ENCODE measurements at regions not wholly inside any gene's neighbourhood (a gene's known extent, or its start where the extent isn't known, plus 50 kb on each side); places are given as distances from the start of the nearest gene placed in this dataset.
"Not testable (repeated sequence)": the region's sequence is repeated elsewhere in the genome, so short reads cannot be mapped to it uniquely, and the experiment has no call there.

DNA sequence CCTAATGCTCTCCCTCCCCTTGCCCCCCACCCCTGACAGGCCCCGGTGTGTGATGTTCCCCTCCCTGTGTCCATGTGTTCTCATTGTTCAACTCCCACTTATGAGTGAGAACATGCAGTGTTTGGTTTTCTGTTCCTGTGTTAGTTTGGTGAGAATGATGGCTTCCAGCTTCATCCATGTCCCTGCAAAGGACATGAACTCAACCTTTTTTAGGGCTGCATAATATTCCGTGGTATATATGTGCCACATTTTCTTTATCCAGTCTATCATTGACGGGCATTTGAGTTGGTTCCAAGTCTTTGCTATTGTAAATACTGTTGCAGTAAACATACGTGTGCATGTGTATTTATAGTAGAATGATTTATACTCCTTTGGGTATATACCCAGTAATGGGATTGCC is 69.5 kb downstream of the HINT1 start:
- H3K4me2 ChIP-seq (ENCODE audit: low read length); RAD21 ChIA-PET (ENCODE audit: low non-redundant PET in 1 of 2, low total read pairs in 2 of 2, uncharacterized antibody in 2 of 2, unreplicated experiment in 2 of 2); H3K79me2 ChIP-seq (ENCODE audit: insufficient read depth, low read length); ATAC-seq; H3K4me3 ChIP-seq (replicated peaks in 1 of 2; ENCODE audit: low read depth in 1 of 2, low read length in 2 of 2); H3K9me2 ChIP-seq (ENCODE audit: insufficient read depth); H3K9ac ChIP-seq (ENCODE audit: low read length); H3K27ac ChIP-seq (ENCODE audit: low read depth, low read length); CTCF ChIA-PET; H3K36me3 ChIP-seq (ENCODE audit: control insufficient read depth in 1 of 2, insufficient read depth in 2 of 2, low read length in 2 of 2); DNase-seq (ENCODE audit: low read depth, low spot score); H3K27me3 ChIP-seq (ENCODE audit: insufficient read depth, low read length); intact Hi-C loops (cut with micrococcal nuclease); POLR2A ChIA-PET; BruUV-seq (replicated peaks); H3K9me3 ChIP-seq (ENCODE audit: control insufficient read depth in 1 of 2, insufficient read depth in 1 of 2, low read depth in 1 of 2, low read length in 2 of 2); H4K20me1 ChIP-seq (ENCODE audit: insufficient read depth); H2AFZ ChIP-seq (ENCODE audit: low read depth, low read length, poor library complexity, severe bottlenecking); H3K4me1 ChIP-seq (ENCODE audit: control insufficient read depth in 1 of 2, insufficient read depth in 2 of 2, low read length in 2 of 2): not testable (repeated sequence)

DNA sequence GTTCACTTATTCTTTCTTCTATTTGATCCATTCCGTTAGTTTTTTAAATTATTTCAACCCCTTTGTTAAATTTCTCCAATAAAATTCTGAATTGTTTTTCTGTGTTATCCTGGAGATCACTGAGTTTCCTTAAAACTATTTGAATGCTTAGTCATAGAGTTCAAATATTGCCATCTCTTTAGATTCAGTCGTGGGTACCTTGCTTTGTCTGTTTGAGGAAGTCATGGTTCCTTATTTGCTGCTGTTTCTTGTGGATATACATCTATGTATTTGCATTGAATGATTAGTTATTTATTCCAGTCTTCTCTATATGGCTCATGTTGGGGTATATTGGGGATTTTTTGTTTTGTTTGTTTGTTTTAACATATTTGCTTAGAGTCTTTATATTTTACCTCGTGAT is 80.6 kb downstream of the HINT1 start:
- H3K4me2 ChIP-seq (ENCODE audit: low read length) = no peak overlapping the region
- no peaks in the 10 kb centered on the region for H3K9me3 ChIP-seq (ENCODE audit: control insufficient read depth in 1 of 2, insufficient read depth in 1 of 2, low read depth in 1 of 2, low read length in 2 of 2)
- DNase-seq (ENCODE audit: low read depth, low spot score) (no peak), ATAC-seq (no peak)
- CTCF ChIA-PET = no interaction called here
- no peaks in the 10 kb centered on the region for H3K79me2 ChIP-seq (ENCODE audit: insufficient read depth, low read length)
- no peak overlapping the region for H3K27ac ChIP-seq (ENCODE audit: low read depth, low read length)
- no peak overlapping the region for H2AFZ ChIP-seq (ENCODE audit: low read depth, low read length, poor library complexity, severe bottlenecking)
- H3K9ac ChIP-seq (ENCODE audit: low read length) = no peak overlapping the region
- H3K36me3 ChIP-seq (ENCODE audit: control insufficient read depth in 1 of 2, insufficient read depth in 2 of 2, low read length in 2 of 2) = no peaks in the 10 kb centered on the region
- no peaks in the 10 kb centered on the region for H3K27me3 ChIP-seq (ENCODE audit: insufficient read depth, low read length)
- POLR2A ChIA-PET = no interaction called here
- intact Hi-C loops (cut with micrococcal nuclease) = no loop called here
- no peaks in the 10 kb centered on the region for H4K20me1 ChIP-seq (ENCODE audit: insufficient read depth)
- RAD21 ChIA-PET (ENCODE audit: low non-redundant PET in 1 of 2, low total read pairs in 2 of 2, uncharacterized antibody in 2 of 2, unreplicated experiment in 2 of 2) = no interaction called here
- H3K4me3 ChIP-seq (replicated peaks in 1 of 2; ENCODE audit: low read depth in 1 of 2, low read length in 2 of 2) = no peak overlapping the region
- no TSS peak for BruUV-seq (replicated peaks)
- H3K4me1 ChIP-seq (ENCODE audit: control insufficient read depth in 1 of 2, insufficient read depth in 2 of 2, low read length in 2 of 2) = no peaks in the 10 kb centered on the region
- TF ChIP-seq TCF7L2 (IDR thresholded peaks at IDR 0.05; ENCODE audit: borderline replicate concordance, extremely low read depth, insufficient read depth, insufficient read length) (no peak), ZNF274 (IDR thresholded peaks at IDR 0.05; ENCODE audit: low read depth, low read length) (no peak), RAD21 (IDR thresholded peaks at IDR 0.05; ENCODE audit: low read depth) (no peak), POLR2AphosphoS5 (IDR thresholded peaks at IDR 0.05; ENCODE audit: low read depth, low read length) (no peak), CBX3 (IDR thresholded peaks at IDR 0.05; ENCODE audit: low read depth) (no peak), EGR1 (IDR thresholded peaks at IDR 0.05; ENCODE audit: low read depth) (no peak), SRF (IDR thresholded peaks at IDR 0.05; ENCODE audit: low read depth) (no peak)
- TF ChIP-seq, protein P1, sequence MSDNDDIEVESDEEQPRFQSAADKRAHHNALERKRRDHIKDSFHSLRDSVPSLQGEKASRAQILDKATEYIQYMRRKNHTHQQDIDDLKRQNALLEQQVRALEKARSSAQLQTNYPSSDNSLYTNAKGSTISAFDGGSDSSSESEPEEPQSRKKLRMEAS (IDR thresholded peaks at IDR 0.05) = no peak
- TF ChIP-seq, protein P2, sequence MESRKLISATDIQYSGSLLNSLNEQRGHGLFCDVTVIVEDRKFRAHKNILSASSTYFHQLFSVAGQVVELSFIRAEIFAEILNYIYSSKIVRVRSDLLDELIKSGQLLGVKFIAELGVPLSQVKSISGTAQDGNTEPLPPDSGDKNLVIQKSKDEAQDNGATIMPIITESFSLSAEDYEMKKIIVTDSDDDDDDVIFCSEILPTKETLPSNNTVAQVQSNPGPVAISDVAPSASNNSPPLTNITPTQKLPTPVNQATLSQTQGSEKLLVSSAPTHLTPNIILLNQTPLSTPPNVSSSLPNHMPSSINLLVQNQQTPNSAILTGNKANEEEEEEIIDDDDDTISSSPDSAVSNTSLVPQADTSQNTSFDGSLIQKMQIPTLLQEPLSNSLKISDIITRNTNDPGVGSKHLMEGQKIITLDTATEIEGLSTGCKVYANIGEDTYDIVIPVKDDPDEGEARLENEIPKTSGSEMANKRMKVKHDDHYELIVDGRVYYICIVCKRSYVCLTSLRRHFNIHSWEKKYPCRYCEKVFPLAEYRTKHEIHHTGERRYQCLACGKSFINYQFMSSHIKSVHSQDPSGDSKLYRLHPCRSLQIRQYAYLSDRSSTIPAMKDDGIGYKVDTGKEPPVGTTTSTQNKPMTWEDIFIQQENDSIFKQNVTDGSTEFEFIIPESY (IDR thresholded peaks at IDR 0.05; ENCODE audit: extremely low read depth, insufficient replicate concordance, low read length) = no peak
- TF ChIP-seq, protein P3, sequence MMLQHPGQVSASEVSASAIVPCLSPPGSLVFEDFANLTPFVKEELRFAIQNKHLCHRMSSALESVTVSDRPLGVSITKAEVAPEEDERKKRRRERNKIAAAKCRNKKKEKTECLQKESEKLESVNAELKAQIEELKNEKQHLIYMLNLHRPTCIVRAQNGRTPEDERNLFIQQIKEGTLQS (IDR thresholded peaks at IDR 0.05) = no peak
- no peaks in the 10 kb centered on the region for H3K9me2 ChIP-seq (ENCODE audit: insufficient read depth)

Measured in HCT116 (cell line).